ENCODE measurements at regions not wholly inside any gene's neighbourhood (a gene's known extent, or its start where the extent isn't known, plus 50 kb on each side); places are given as distances from the start of the nearest gene placed in this dataset.

GRCh38 chr17:54237911-54238515, 415.3 kb downstream of the KIF2B start:
- H3K27me3 Mint-ChIP-seq (ENCODE audit: low read depth): no peaks in the 10 kb centered on the region
- H3K27ac Mint-ChIP-seq: peak overlapping the region in 1 of 3 experiments; percentile 9
- no peak for TF ChIP-seq CTCF (IDR thresholded peaks at IDR 0.05; ENCODE audit: unreplicated experiment in 3 of 3)
- no peak overlapping the region for H3K4me3 Mint-ChIP-seq
- no peaks in the 10 kb centered on the region for H3K36me3 Mint-ChIP-seq (ENCODE audit: low read depth)
- H3K9me3 Mint-ChIP-seq: peaks cover 7% of the 10 kb centered on the region
- H3K4me1 Mint-ChIP-seq: no peaks in the 10 kb centered on the region

GRCh38 chr17:54239291-54239690, 416.6 kb downstream of the KIF2B start:
- no peaks in the 10 kb centered on the region for H3K27me3 Mint-ChIP-seq (ENCODE audit: low read depth)
- H3K4me1 Mint-ChIP-seq: no peaks in the 10 kb centered on the region
- no peak overlapping the region for H3K27ac Mint-ChIP-seq
- no peaks in the 10 kb centered on the region for H3K36me3 Mint-ChIP-seq (ENCODE audit: low read depth)
- peaks cover 14% of the 10 kb centered on the region for H3K9me3 Mint-ChIP-seq
- no peak for TF ChIP-seq CTCF (IDR thresholded peaks at IDR 0.05; ENCODE audit: unreplicated experiment in 3 of 3)
- H3K4me3 Mint-ChIP-seq: no peak overlapping the region

- H3K36me3 Mint-ChIP-seq (ENCODE audit: low read depth): no peaks in the 10 kb centered on the region
- H3K4me1 Mint-ChIP-seq: no peaks in the 10 kb centered on the region
- no peak overlapping the region for H3K4me3 Mint-ChIP-seq
- H3K27me3 Mint-ChIP-seq (ENCODE audit: low read depth): no peaks in the 10 kb centered on the region
- no peak for TF ChIP-seq CTCF (IDR thresholded peaks at IDR 0.05; ENCODE audit: unreplicated experiment in 3 of 3)
- no peak overlapping the region for H3K27ac Mint-ChIP-seq
- no peaks in the 10 kb centered on the region for H3K9me3 Mint-ChIP-seq
Observed at GRCh38 chr17:54255696-54256095, 433.0 kb downstream of the KIF2B start.

- H3K27ac Mint-ChIP-seq: no peak overlapping the region
- no peaks in the 10 kb centered on the region for H3K4me1 Mint-ChIP-seq
- TF ChIP-seq CTCF (IDR thresholded peaks at IDR 0.05; ENCODE audit: unreplicated experiment in 3 of 3): no peak
- no peaks in the 10 kb centered on the region for H3K27me3 Mint-ChIP-seq (ENCODE audit: low read depth)
- no peak overlapping the region for H3K4me3 Mint-ChIP-seq
- no peaks in the 10 kb centered on the region for H3K36me3 Mint-ChIP-seq (ENCODE audit: low read depth)
- no peaks in the 10 kb centered on the region for H3K9me3 Mint-ChIP-seq
Observed at GRCh38 chr17:54256401-54256929, 433.7 kb downstream of the KIF2B start.

- H3K36me3 Mint-ChIP-seq (ENCODE audit: low read depth): no peaks in the 10 kb centered on the region
- TF ChIP-seq CTCF (IDR thresholded peaks at IDR 0.05; ENCODE audit: unreplicated experiment in 3 of 3): no peak
- H3K4me3 Mint-ChIP-seq: no peak overlapping the region
- H3K4me1 Mint-ChIP-seq: no peaks in the 10 kb centered on the region
- H3K27me3 Mint-ChIP-seq (ENCODE audit: low read depth): no peaks in the 10 kb centered on the region
- no peak overlapping the region for H3K27ac Mint-ChIP-seq
- no peaks in the 10 kb centered on the region for H3K9me3 Mint-ChIP-seq
Observed at GRCh38 chr17:54257440-54257839, 434.7 kb downstream of the KIF2B start.

GRCh38 chr17:54259476-54259875, 436.7 kb downstream of the KIF2B start:
- Mint-ChIP-seq H3K27ac (no peak overlapping the region), H3K27me3 (ENCODE audit: low read depth) (no peaks in the 10 kb centered on the region), H3K4me1 (no peaks in the 10 kb centered on the region), H3K9me3 (peaks cover 7% of the 10 kb centered on the region), H3K36me3 (ENCODE audit: low read depth) (no peaks in the 10 kb centered on the region), H3K4me3 (no peak overlapping the region)
- no peak for TF ChIP-seq CTCF (IDR thresholded peaks at IDR 0.05; ENCODE audit: unreplicated experiment in 3 of 3)
